ENCODE measurements at regions not wholly inside any gene's neighbourhood (a gene's known extent, or its start where the extent isn't known, plus 50 kb on each side); places are given as distances from the start of the nearest gene placed in this dataset.

DNA sequence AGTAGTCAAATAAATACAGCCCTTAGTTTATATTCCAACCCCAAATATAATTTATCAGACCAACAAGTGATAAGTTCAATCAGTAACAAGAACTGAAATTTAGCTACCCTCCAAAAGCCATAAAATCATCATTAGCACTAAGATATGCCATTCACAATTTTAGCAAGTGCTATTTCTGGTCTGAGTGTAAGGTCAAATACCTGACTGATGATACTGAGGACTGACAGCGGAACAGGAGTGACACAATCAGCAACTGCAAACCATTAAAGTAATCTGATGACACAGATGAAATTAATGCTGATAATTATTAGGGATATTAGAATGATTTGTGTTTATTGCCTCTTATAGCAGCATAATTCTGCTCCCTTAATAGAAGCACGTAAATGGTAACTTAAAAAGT lies 152.7 kb upstream of the SPHKAP start:
- Histone ChIP-seq H3K4me3 (ENCODE audit: low read length) (no peak overlapping the region), H3K27ac (ENCODE audit: low read length) (no peak overlapping the region), H3K27me3 (ENCODE audit: control insufficient read depth, insufficient read depth, low read length) (no peaks in the 10 kb centered on the region), H3K9me3 (ENCODE audit: control insufficient read depth, low read depth, low read length) (no peaks in the 10 kb centered on the region), H3K4me1 (ENCODE audit: control insufficient read depth, insufficient read depth, low read length) (no peaks in the 10 kb centered on the region), H3K36me3 (ENCODE audit: control insufficient read depth, insufficient read depth, low read length) (no peaks in the 10 kb centered on the region)
- no peak for DNase-seq
- WGBS (ENCODE audit: insufficient coverage, low lambda C conversion rate): 100% methylated on average over 2 of the region's 2 CpGs

DNA sequence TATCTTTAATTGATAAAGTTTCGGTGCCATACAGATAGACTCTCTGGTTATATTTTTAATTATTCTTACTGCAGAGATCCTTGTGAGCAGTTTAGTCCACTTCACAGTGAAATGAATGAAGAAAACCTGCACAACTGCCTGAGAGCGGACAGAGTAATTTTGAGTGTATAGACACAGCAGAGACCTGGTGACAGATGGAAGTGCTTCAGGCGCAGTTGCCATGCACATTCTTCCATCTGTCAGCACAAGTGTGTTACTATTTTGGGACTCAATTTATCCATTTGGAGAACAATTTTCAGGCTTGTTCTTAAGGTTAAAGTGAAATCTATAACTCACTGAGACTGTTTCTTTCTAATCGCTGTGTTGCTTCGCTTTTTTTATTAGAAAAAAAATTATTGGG lies 147.8 kb upstream of the SPHKAP start:
- Histone ChIP-seq H3K4me3 (ENCODE audit: low read length) (no peak overlapping the region), H3K4me1 (ENCODE audit: control insufficient read depth, insufficient read depth, low read length) (no peaks in the 10 kb centered on the region), H3K27ac (ENCODE audit: low read length) (no peak overlapping the region), H3K36me3 (ENCODE audit: control insufficient read depth, insufficient read depth, low read length) (no peaks in the 10 kb centered on the region), H3K9me3 (ENCODE audit: control insufficient read depth, low read depth, low read length) (peaks cover 3% of the 10 kb centered on the region), H3K27me3 (ENCODE audit: control insufficient read depth, insufficient read depth, low read length) (no peaks in the 10 kb centered on the region)
- 95% methylated on average over 2 of the region's 5 CpGs for WGBS (ENCODE audit: insufficient coverage, low lambda C conversion rate)
- DNase-seq: no peak

GRCh38 chr2:228321015-228321414 lies 139.5 kb upstream of the SPHKAP start:
- Histone ChIP-seq H3K36me3 (ENCODE audit: control insufficient read depth, insufficient read depth, low read length) (no peaks in the 10 kb centered on the region), H3K4me1 (ENCODE audit: control insufficient read depth, insufficient read depth, low read length) (no peaks in the 10 kb centered on the region), H3K27me3 (ENCODE audit: control insufficient read depth, insufficient read depth, low read length) (no peaks in the 10 kb centered on the region), H3K27ac (ENCODE audit: low read length) (no peak overlapping the region), H3K4me3 (ENCODE audit: low read length) (no peak overlapping the region), H3K9me3 (ENCODE audit: control insufficient read depth, low read depth, low read length) (no peaks in the 10 kb centered on the region)
- no CpG with 5 or more reads among the region's 7 CpGs for WGBS (ENCODE audit: insufficient coverage, low lambda C conversion rate)
- no peak for DNase-seq

- Histone ChIP-seq H3K4me3 (ENCODE audit: low read length) (no peak overlapping the region), H3K27me3 (ENCODE audit: control insufficient read depth, insufficient read depth, low read length) (no peaks in the 10 kb centered on the region), H3K4me1 (ENCODE audit: control insufficient read depth, insufficient read depth, low read length) (no peaks in the 10 kb centered on the region), H3K9me3 (ENCODE audit: control insufficient read depth, low read depth, low read length) (no peaks in the 10 kb centered on the region), H3K36me3 (ENCODE audit: control insufficient read depth, insufficient read depth, low read length) (no peaks in the 10 kb centered on the region), H3K27ac (ENCODE audit: low read length) (no peak overlapping the region)
- DNase-seq: peak in 1 of 2 donors; percentile 4
- no CpG with 5 or more reads among the region's 1 CpG for WGBS (ENCODE audit: insufficient coverage, low lambda C conversion rate)
These were observed 136.7 kb upstream of the SPHKAP start for GRCh38 chr2:228318218-228318617.

GRCh38 chr2:228312172-228312571 lies 130.7 kb upstream of the SPHKAP start:
- WGBS (ENCODE audit: insufficient coverage, low lambda C conversion rate): 80% methylated on average over 1 of the region's 5 CpGs

GRCh38 chr2:228303960-228304359 lies 122.5 kb upstream of the SPHKAP start:
- WGBS (ENCODE audit: insufficient coverage, low lambda C conversion rate): no CpG with 5 or more reads among the region's 3 CpGs

More at GRCh38 chr2:228312172-228312571, 130.7 kb upstream of the SPHKAP start:
- Histone ChIP-seq H3K9me3 (ENCODE audit: control insufficient read depth, low read depth, low read length) (no peaks in the 10 kb centered on the region), H3K4me3 (ENCODE audit: low read length) (no peak overlapping the region), H3K36me3 (ENCODE audit: control insufficient read depth, insufficient read depth, low read length) (no peaks in the 10 kb centered on the region), H3K27me3 (ENCODE audit: control insufficient read depth, insufficient read depth, low read length) (no peaks in the 10 kb centered on the region), H3K4me1 (ENCODE audit: control insufficient read depth, insufficient read depth, low read length) (no peaks in the 10 kb centered on the region), H3K27ac (ENCODE audit: low read length) (no peak overlapping the region)
- DNase-seq: no peak

DNA sequence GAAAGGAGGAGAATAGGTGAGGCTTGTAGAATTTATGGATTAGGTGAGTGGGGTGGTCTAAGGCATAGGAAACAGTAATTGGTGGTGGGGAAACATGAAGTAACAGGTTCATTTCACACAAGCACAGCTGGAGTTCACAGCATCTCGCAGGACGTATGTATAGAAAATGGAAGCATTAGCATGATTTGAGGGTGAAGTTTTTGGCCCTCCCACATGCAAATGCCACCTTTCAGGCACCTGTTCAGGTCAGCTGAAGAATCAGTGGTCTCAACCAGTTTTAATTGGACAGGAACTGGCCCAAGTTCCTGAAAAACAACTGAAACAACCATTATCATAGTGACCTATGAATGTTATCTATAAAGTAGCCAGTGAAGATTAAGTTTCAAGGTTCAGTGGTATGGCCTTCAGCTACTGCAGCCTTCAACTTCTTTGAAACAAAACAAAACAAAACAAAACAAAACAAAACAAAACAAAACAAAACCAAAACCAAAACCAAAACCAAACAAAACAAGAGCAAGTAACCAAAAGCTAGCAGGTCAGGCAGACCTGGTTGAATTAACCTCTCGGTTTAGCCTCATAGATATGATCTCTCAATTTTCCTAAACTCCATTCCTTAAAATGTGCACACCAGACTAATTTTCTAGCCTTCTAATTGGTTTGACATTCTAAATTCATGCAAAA lies 102.1 kb upstream of the SPHKAP start:
- no peaks in the 10 kb centered on the region for H3K27me3 ChIP-seq (ENCODE audit: control insufficient read depth, insufficient read depth, low read length)
- no peak overlapping the region for H3K27ac ChIP-seq (ENCODE audit: low read length)
- no peak for DNase-seq
- H3K4me1 ChIP-seq (ENCODE audit: control insufficient read depth, insufficient read depth, low read length): no peaks in the 10 kb centered on the region
- no peaks in the 10 kb centered on the region for H3K36me3 ChIP-seq (ENCODE audit: control insufficient read depth, insufficient read depth, low read length)
- H3K4me3 ChIP-seq (ENCODE audit: low read length): no peak overlapping the region
- H3K9me3 ChIP-seq (ENCODE audit: control insufficient read depth, low read depth, low read length): no peaks in the 10 kb centered on the region
- WGBS (ENCODE audit: insufficient coverage, low lambda C conversion rate): no CpG with 5 or more reads among the region's 3 CpGs

More at GRCh38 chr2:228303960-228304359, 122.5 kb upstream of the SPHKAP start:
- no peak for DNase-seq
- Histone ChIP-seq H3K27ac (ENCODE audit: low read length) (no peak overlapping the region), H3K4me3 (ENCODE audit: low read length) (no peak overlapping the region), H3K27me3 (ENCODE audit: control insufficient read depth, insufficient read depth, low read length) (no peaks in the 10 kb centered on the region), H3K4me1 (ENCODE audit: control insufficient read depth, insufficient read depth, low read length) (no peaks in the 10 kb centered on the region), H3K9me3 (ENCODE audit: control insufficient read depth, low read depth, low read length) (no peaks in the 10 kb centered on the region), H3K36me3 (ENCODE audit: control insufficient read depth, insufficient read depth, low read length) (no peaks in the 10 kb centered on the region)

- no peak overlapping the region for H3K27ac ChIP-seq (ENCODE audit: low read length)
- WGBS (ENCODE audit: insufficient coverage, low lambda C conversion rate): 71% methylated on average over 2 of the region's 2 CpGs
- H3K4me1 ChIP-seq (ENCODE audit: control insufficient read depth, insufficient read depth, low read length): no peaks in the 10 kb centered on the region
- no peak for DNase-seq
- H3K27me3 ChIP-seq (ENCODE audit: control insufficient read depth, insufficient read depth, low read length): no peaks in the 10 kb centered on the region
- H3K4me3 ChIP-seq (ENCODE audit: low read length): no peak overlapping the region
- H3K36me3 ChIP-seq (ENCODE audit: control insufficient read depth, insufficient read depth, low read length): no peaks in the 10 kb centered on the region
- no peaks in the 10 kb centered on the region for H3K9me3 ChIP-seq (ENCODE audit: control insufficient read depth, low read depth, low read length)
These were observed 100.9 kb upstream of the SPHKAP start for GRCh38 chr2:228282376-228282775.

- no peaks in the 10 kb centered on the region for H3K4me1 ChIP-seq (ENCODE audit: control insufficient read depth, insufficient read depth, low read length)
- no peak for DNase-seq
- no peaks in the 10 kb centered on the region for H3K36me3 ChIP-seq (ENCODE audit: control insufficient read depth, insufficient read depth, low read length)
- 80% methylated on average over 1 of the region's 6 CpGs for WGBS (ENCODE audit: insufficient coverage, low lambda C conversion rate)
- H3K4me3 ChIP-seq (ENCODE audit: low read length): no peak overlapping the region
- H3K9me3 ChIP-seq (ENCODE audit: control insufficient read depth, low read depth, low read length): no peaks in the 10 kb centered on the region
- H3K27ac ChIP-seq (ENCODE audit: low read length): no peak overlapping the region
- H3K27me3 ChIP-seq (ENCODE audit: control insufficient read depth, insufficient read depth, low read length): no peaks in the 10 kb centered on the region
These were observed 91.7 kb upstream of the SPHKAP start for GRCh38 chr2:228273159-228273558.

DNA sequence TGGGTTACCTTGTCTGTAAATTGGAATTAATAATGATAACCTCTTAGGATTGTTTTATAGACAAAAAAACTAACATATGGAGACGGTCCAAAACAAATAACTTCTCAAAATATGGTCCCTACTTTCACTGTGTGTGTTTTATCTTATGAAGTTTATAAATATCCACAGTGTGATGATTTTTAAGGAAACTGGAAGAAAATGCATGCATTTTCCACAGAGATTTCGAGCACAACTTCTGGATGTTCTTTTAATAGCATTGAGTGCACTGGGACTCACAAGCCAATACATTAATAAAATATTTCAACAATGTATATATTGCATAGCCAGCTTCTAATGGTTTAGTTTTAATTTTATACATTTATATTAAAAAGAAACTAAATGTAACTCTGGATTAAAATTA lies 87.9 kb upstream of the SPHKAP start:
- DNase-seq: no peak
- no peaks in the 10 kb centered on the region for H3K4me1 ChIP-seq (ENCODE audit: control insufficient read depth, insufficient read depth, low read length)
- no peaks in the 10 kb centered on the region for H3K27me3 ChIP-seq (ENCODE audit: control insufficient read depth, insufficient read depth, low read length)
- 50% methylated on average over 1 of the region's 2 CpGs for WGBS (ENCODE audit: insufficient coverage, low lambda C conversion rate)
- H3K9me3 ChIP-seq (ENCODE audit: control insufficient read depth, low read depth, low read length): no peaks in the 10 kb centered on the region
- H3K27ac ChIP-seq (ENCODE audit: low read length): no peak overlapping the region
- no peak overlapping the region for H3K4me3 ChIP-seq (ENCODE audit: low read length)
- H3K36me3 ChIP-seq (ENCODE audit: control insufficient read depth, insufficient read depth, low read length): no peaks in the 10 kb centered on the region

DNA sequence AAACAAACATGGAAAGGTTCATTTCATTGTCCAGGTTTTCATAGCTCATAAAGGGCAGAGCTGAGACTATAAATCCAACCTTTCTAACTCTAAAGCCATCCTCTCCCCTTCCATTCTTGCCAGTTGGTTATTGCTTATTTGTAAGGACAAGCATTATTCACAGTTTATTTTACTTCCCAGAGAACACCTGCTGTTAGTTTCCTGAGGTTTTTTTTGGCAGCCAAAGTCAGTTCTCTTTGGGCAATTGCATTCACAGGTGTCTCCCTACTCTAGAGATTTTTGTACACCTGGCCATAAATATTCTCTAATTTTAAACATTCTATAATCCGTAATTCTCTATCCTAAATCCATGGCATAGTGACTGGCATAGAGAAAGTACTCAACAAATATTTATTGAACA lies 87.3 kb upstream of the SPHKAP start:
- H3K27ac ChIP-seq (ENCODE audit: low read length): no peak overlapping the region
- no peaks in the 10 kb centered on the region for H3K27me3 ChIP-seq (ENCODE audit: control insufficient read depth, insufficient read depth, low read length)
- no peaks in the 10 kb centered on the region for H3K9me3 ChIP-seq (ENCODE audit: control insufficient read depth, low read depth, low read length)
- DNase-seq: no peak
- WGBS (ENCODE audit: insufficient coverage, low lambda C conversion rate): 100% methylated on average over 1 of the region's 1 CpG
- H3K4me1 ChIP-seq (ENCODE audit: control insufficient read depth, insufficient read depth, low read length): no peaks in the 10 kb centered on the region
- H3K36me3 ChIP-seq (ENCODE audit: control insufficient read depth, insufficient read depth, low read length): no peaks in the 10 kb centered on the region
- no peak overlapping the region for H3K4me3 ChIP-seq (ENCODE audit: low read length)
